NCI-H2081 (cell line): ENCODE measurements at regions not wholly inside any gene's neighbourhood (a gene's known extent, or its start where the extent isn't known, plus 50 kb on each side); places are given as distances from the start of the nearest gene placed in this dataset.
"Not testable (repeated sequence)": the region's sequence is repeated elsewhere in the genome, so short reads cannot be mapped to it uniquely, and the experiment has no call there.

ENCODE experiments used
- DNase-seq, 2 experiments: peaks; one replicate each; lab custom pipeline; 2025; lab: John Stamatoyannopoulos, UW

- no peak for DNase-seq
These were observed 135.0 kb downstream of the RALA start for GRCh38 chr7:39758234-39758970.

GRCh38 chr7:39761449-39761848, 138.1 kb downstream of the RALA start:
- DNase-seq = no peak

GRCh38 chr7:39762466-39762865, 139.1 kb downstream of the RALA start:
- not testable (repeated sequence) for DNase-seq

GRCh38 chr7:39762881-39763280, 139.5 kb downstream of the RALA start:
- DNase-seq = not testable (repeated sequence)

- DNase-seq = not testable (repeated sequence)
These were observed 142.5 kb downstream of the RALA start for GRCh38 chr7:39765833-39766232.

- not testable (repeated sequence) for DNase-seq
These were observed 145.1 kb downstream of the RALA start for GRCh38 chr7:39768439-39768838.

- DNase-seq = not testable (repeated sequence)
These were observed 151.0 kb downstream of the RALA start for GRCh38 chr7:39774341-39774851.

GRCh38 chr7:39781557-39781956, 158.2 kb downstream of the RALA start:
- not testable (repeated sequence) for DNase-seq

GRCh38 chr7:39786440-39786839, 163.1 kb downstream of the RALA start:
- not testable (repeated sequence) for DNase-seq

- not testable (repeated sequence) for DNase-seq
These were observed 159.0 kb upstream of the CDK13 start for GRCh38 chr7:39791035-39791434.

- DNase-seq = not testable (repeated sequence)
These were observed 158.1 kb upstream of the CDK13 start for GRCh38 chr7:39791911-39792310.

- DNase-seq = not testable (repeated sequence)
These were observed 157.0 kb upstream of the CDK13 start for GRCh38 chr7:39793026-39793425.

- not testable (repeated sequence) for DNase-seq
These were observed 156.2 kb upstream of the CDK13 start for GRCh38 chr7:39793851-39794250.

GRCh38 chr7:39796947-39797346, 153.1 kb upstream of the CDK13 start:
- DNase-seq = not testable (repeated sequence)

- not testable (repeated sequence) for DNase-seq
These were observed 152.0 kb upstream of the CDK13 start for GRCh38 chr7:39798077-39798476.

- no peak for DNase-seq
These were observed 141.1 kb upstream of the CDK13 start for GRCh38 chr7:39808796-39809481.

GRCh38 chr7:39810204-39810642, 139.8 kb upstream of the CDK13 start:
- DNase-seq = no peak

- no peak for DNase-seq
These were observed 139.3 kb upstream of the CDK13 start for GRCh38 chr7:39810710-39811109.

- DNase-seq = peak; percentile 25 to 52
These were observed 138.9 kb upstream of the CDK13 start for GRCh38 chr7:39811161-39811614.

- DNase-seq = no peak
These were observed 133.5 kb upstream of the CDK13 start for GRCh38 chr7:39816462-39817060.

- no peak for DNase-seq
These were observed 130.5 kb upstream of the CDK13 start for GRCh38 chr7:39819514-39819913.

- no peak for DNase-seq
These were observed 125.4 kb upstream of the CDK13 start for GRCh38 chr7:39824456-39825200.
